WTC11 (cell line): ENCODE measurements at regions not wholly inside any gene's neighbourhood (a gene's known extent, or its start where the extent isn't known, plus 50 kb on each side); places are given as distances from the start of the nearest gene placed in this dataset.

Experiments
- CTCF ChIP-seq: fragments of 200-600 bp; IDR thresholded peaks from 2 replicates; pipeline ENCODE4 v1.8.0; 2022; ENCODE audit warnings: antibody characterized with exemption
- MAX ChIP-seq: sonication (generic); formaldehyde crosslinking; IDR thresholded peaks from 2 replicates; pipeline ENCODE4 v1.8.0; 2022; ENCODE audit warnings: mild to moderate bottlenecking, missing genetic modification reagents
- SMAD4 ChIP-seq: sonication (generic); formaldehyde crosslinking; IDR thresholded peaks from 2 replicates; pipeline ENCODE4 v1.8.0; 2022; ENCODE audit warnings: mild to moderate bottlenecking, missing genetic modification reagents
- ZSCAN18 ChIP-seq: fragments of 250-450 bp; sonication (Bioruptor Pico); IDR thresholded peaks from 2 replicates; pipeline ENCODE4 v2.1.2; 2022; ENCODE audit warnings: mild to moderate bottlenecking, moderate library complexity

- TF ChIP-seq ZSCAN18 (CRISPR knock-in tag) (no peak), MAX (no peak), SMAD4 (CRISPR knock-in tag) (no peak), CTCF (no peak)
These were observed 236.8 kb downstream of the ENC1 start for GRCh38 chr5:74403771-74404170.
